ENCODE measurements at regions not wholly inside any gene's neighbourhood (a gene's known extent, or its start where the extent isn't known, plus 50 kb on each side); places are given as distances from the start of the nearest gene placed in this dataset.
"Not testable (repeated sequence)": the region's sequence is repeated elsewhere in the genome, so short reads cannot be mapped to it uniquely, and the experiment has no call there.

GRCh38 chr11:33976495-33977199, 74.9 kb upstream of the CAPRIN1 start:
- peak; percentile 48 for DNase-seq (ENCODE audit: low read depth)
- TF ChIP-seq, protein P1, sequence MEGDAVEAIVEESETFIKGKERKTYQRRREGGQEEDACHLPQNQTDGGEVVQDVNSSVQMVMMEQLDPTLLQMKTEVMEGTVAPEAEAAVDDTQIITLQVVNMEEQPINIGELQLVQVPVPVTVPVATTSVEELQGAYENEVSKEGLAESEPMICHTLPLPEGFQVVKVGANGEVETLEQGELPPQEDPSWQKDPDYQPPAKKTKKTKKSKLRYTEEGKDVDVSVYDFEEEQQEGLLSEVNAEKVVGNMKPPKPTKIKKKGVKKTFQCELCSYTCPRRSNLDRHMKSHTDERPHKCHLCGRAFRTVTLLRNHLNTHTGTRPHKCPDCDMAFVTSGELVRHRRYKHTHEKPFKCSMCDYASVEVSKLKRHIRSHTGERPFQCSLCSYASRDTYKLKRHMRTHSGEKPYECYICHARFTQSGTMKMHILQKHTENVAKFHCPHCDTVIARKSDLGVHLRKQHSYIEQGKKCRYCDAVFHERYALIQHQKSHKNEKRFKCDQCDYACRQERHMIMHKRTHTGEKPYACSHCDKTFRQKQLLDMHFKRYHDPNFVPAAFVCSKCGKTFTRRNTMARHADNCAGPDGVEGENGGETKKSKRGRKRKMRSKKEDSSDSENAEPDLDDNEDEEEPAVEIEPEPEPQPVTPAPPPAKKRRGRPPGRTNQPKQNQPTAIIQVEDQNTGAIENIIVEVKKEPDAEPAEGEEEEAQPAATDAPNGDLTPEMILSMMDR (IDR thresholded peaks at IDR 0.05; ENCODE audit: insufficient read depth, low read length, poor library complexity, severe bottlenecking), result no peak
- Histone ChIP-seq H3K4me3 (ENCODE audit: low read depth, low read length) (no peak overlapping the region), H3K36me3 (ENCODE audit: control insufficient read depth, insufficient read depth, low read length) (no peaks in the 10 kb centered on the region), H3K27me3 (ENCODE audit: control insufficient read depth, insufficient read depth, low read length) (no peaks in the 10 kb centered on the region)

GRCh38 chr11:33974804-33975203, 76.7 kb upstream of the CAPRIN1 start:
- H3K27me3 ChIP-seq (ENCODE audit: control insufficient read depth, insufficient read depth, low read length), result no peaks in the 10 kb centered on the region

GRCh38 chr11:33971530-33971929, 79.7 kb upstream of the LMO2 start:
- H3K36me3 ChIP-seq (ENCODE audit: control insufficient read depth, insufficient read depth, low read length); H3K27me3 ChIP-seq (ENCODE audit: control insufficient read depth, insufficient read depth, low read length); DNase-seq (ENCODE audit: low read depth); H3K4me3 ChIP-seq (ENCODE audit: low read depth, low read length): not testable (repeated sequence)

More at GRCh38 chr11:33974804-33975203, 76.7 kb upstream of the CAPRIN1 start:
- no peaks in the 10 kb centered on the region for H3K36me3 ChIP-seq (ENCODE audit: control insufficient read depth, insufficient read depth, low read length)
- H3K4me3 ChIP-seq (ENCODE audit: low read depth, low read length), result no peak overlapping the region
- DNase-seq (ENCODE audit: low read depth), result no peak
- TF ChIP-seq, protein P1 (IDR thresholded peaks at IDR 0.05; ENCODE audit: insufficient read depth, low read length, poor library complexity, severe bottlenecking), result no peak

- TF ChIP-seq, protein P1 (IDR thresholded peaks at IDR 0.05; ENCODE audit: insufficient read depth, low read length, poor library complexity, severe bottlenecking), result peak; percentile 64
- Histone ChIP-seq H3K27me3 (ENCODE audit: control insufficient read depth, insufficient read depth, low read length) (no peaks in the 10 kb centered on the region), H3K36me3 (ENCODE audit: control insufficient read depth, insufficient read depth, low read length) (no peaks in the 10 kb centered on the region), H3K4me3 (ENCODE audit: low read depth, low read length) (no peak overlapping the region)
- DNase-seq (ENCODE audit: low read depth), result no peak
These were observed 79.1 kb upstream of the LMO2 start for GRCh38 chr11:33970984-33971466.

GRCh38 chr11:33967451-33967850, 75.6 kb upstream of the LMO2 start:
- no peaks in the 10 kb centered on the region for H3K27me3 ChIP-seq (ENCODE audit: control insufficient read depth, insufficient read depth, low read length)
- TF ChIP-seq, protein P1 (IDR thresholded peaks at IDR 0.05; ENCODE audit: insufficient read depth, low read length, poor library complexity, severe bottlenecking), result no peak
- H3K4me3 ChIP-seq (ENCODE audit: low read depth, low read length), result no peak overlapping the region
- H3K36me3 ChIP-seq (ENCODE audit: control insufficient read depth, insufficient read depth, low read length), result no peaks in the 10 kb centered on the region
- no peak for DNase-seq (ENCODE audit: low read depth)

DNA sequence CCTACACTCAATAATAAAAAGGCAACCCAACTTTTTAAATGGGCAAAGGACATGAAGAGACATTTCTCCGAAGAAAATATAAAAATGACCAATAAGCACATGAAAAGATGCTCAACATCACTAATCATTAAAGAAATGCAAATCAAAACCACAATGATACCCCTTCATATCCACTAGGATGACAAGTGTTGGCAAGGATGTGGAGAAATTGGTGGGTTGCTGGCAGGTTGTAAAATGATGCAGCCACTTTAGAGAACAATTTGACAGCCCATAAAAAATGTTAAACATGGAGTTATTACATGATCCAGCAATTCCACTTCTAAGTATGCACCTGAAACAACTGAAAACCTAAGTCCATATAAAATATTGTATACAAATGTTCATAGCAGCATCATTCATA, 73.2 kb upstream of the LMO2 start:
- Histone ChIP-seq H3K36me3 (ENCODE audit: control insufficient read depth, insufficient read depth, low read length) (no peaks in the 10 kb centered on the region), H3K4me3 (ENCODE audit: low read depth, low read length) (no peak overlapping the region), H3K27me3 (ENCODE audit: control insufficient read depth, insufficient read depth, low read length) (no peaks in the 10 kb centered on the region)
- TF ChIP-seq, protein P1 (IDR thresholded peaks at IDR 0.05; ENCODE audit: insufficient read depth, low read length, poor library complexity, severe bottlenecking), result no peak
- no peak for DNase-seq (ENCODE audit: low read depth)
